ENCODE measurements at regions not wholly inside any gene's neighbourhood (a gene's known extent, or its start where the extent isn't known, plus 50 kb on each side); places are given as distances from the start of the nearest gene placed in this dataset.

GRCh38 chr5:17121776-17122175, 95.7 kb upstream of the BASP1 start:
- POLR2A ChIA-PET: no interaction called here
- no peak overlapping the region for H3K9ac ChIP-seq (ENCODE audit: low read length)
- no peak overlapping the region for H3K4me3 ChIP-seq (replicated peaks in 1 of 2; ENCODE audit: low read depth in 1 of 2, low read length in 2 of 2)
- H3K36me3 ChIP-seq (ENCODE audit: control insufficient read depth in 1 of 2, insufficient read depth in 2 of 2, low read length in 2 of 2): no peaks in the 10 kb centered on the region
- no peak overlapping the region for H2AFZ ChIP-seq (ENCODE audit: low read depth, low read length, poor library complexity, severe bottlenecking)
- H3K9me2 ChIP-seq (ENCODE audit: insufficient read depth): no peaks in the 10 kb centered on the region
- CTCF ChIA-PET: interaction anchor here (1.8 kb wide), 1 partner anchor 11 kb away, joined by 6 read pairs; no protein-coding TSS in a partner anchor
- H3K79me2 ChIP-seq (ENCODE audit: insufficient read depth, low read length): no peaks in the 10 kb centered on the region
- RAD21 ChIA-PET (ENCODE audit: low non-redundant PET in 1 of 2, low total read pairs in 2 of 2, uncharacterized antibody in 2 of 2, unreplicated experiment in 2 of 2): no interaction called here
- TF ChIP-seq ELF1 (IDR thresholded peaks at IDR 0.05; ENCODE audit: borderline replicate concordance, low read depth): no peak
- no peak for TF ChIP-seq SP1 (IDR thresholded peaks at IDR 0.05; ENCODE audit: low read depth)
- no peak for TF ChIP-seq ZFX (IDR thresholded peaks at IDR 0.05)
- TF ChIP-seq REST (IDR thresholded peaks at IDR 0.05; ENCODE audit: low read depth): no peak
- no peak for TF ChIP-seq POLR2A (IDR thresholded peaks at IDR 0.05; ENCODE audit: borderline replicate concordance, extremely low read depth, insufficient read depth, insufficient read length)
- TF ChIP-seq ATF3 (IDR thresholded peaks at IDR 0.05): no peak
- no peak for TF ChIP-seq MAX (IDR thresholded peaks at IDR 0.05)
- no peak for TF ChIP-seq TCF7L2 (IDR thresholded peaks at IDR 0.05; ENCODE audit: borderline replicate concordance, extremely low read depth, insufficient read depth, insufficient read length)
- no peak for TF ChIP-seq EZH2phosphoT487 (IDR thresholded peaks at IDR 0.05; ENCODE audit: borderline replicate concordance)
- TF ChIP-seq SRF (IDR thresholded peaks at IDR 0.05; ENCODE audit: low read depth): no peak
- no peak for TF ChIP-seq ZBTB33 (IDR thresholded peaks at IDR 0.05; ENCODE audit: extremely low read depth, insufficient replicate concordance, low read length)
- TF ChIP-seq EZH2 (IDR thresholded peaks at IDR 0.05): no peak
- TF ChIP-seq CEBPB (IDR thresholded peaks at IDR 0.05; ENCODE audit: low read depth): no peak
- no peak for TF ChIP-seq FOSL1 (IDR thresholded peaks at IDR 0.05; ENCODE audit: low read depth)
- TF ChIP-seq YY1 (IDR thresholded peaks at IDR 0.05; ENCODE audit: extremely low read depth, insufficient replicate concordance, low read depth, low read length): no peak
- H3K27ac ChIP-seq (ENCODE audit: low read depth, low read length): no peak overlapping the region
- no peak overlapping the region for H3K4me2 ChIP-seq (ENCODE audit: low read length)
- ATAC-seq (no peak), DNase-seq (ENCODE audit: low read depth, low spot score) (no peak)
- H4K20me1 ChIP-seq (ENCODE audit: insufficient read depth): no peaks in the 10 kb centered on the region
- H3K27me3 ChIP-seq (ENCODE audit: insufficient read depth, low read length): no peaks in the 10 kb centered on the region
- peaks cover 9 to 14% of the 10 kb centered on the region in 2 experiments; a peak in 3 of 4 replicates for H3K4me1 ChIP-seq (ENCODE audit: control insufficient read depth in 1 of 2, insufficient read depth in 2 of 2, low read length in 2 of 2)
- no peaks in the 10 kb centered on the region for H3K9me3 ChIP-seq (ENCODE audit: control insufficient read depth in 1 of 2, insufficient read depth in 1 of 2, low read depth in 1 of 2, low read length in 2 of 2)
- intact Hi-C loops (cut with micrococcal nuclease): no loop called here
- BruUV-seq (replicated peaks): no TSS peak
